ENCODE measurements at regions not wholly inside any gene's neighbourhood (a gene's known extent, or its start where the extent isn't known, plus 50 kb on each side); places are given as distances from the start of the nearest gene placed in this dataset.
"Not testable (repeated sequence)": the region's sequence is repeated elsewhere in the genome, so short reads cannot be mapped to it uniquely, and the experiment has no call there.

- Histone ChIP-seq H3K27me3 (ENCODE audit: control insufficient read depth, insufficient read depth, low read length) (no peaks in the 10 kb centered on the region), H3K9me3 (replicated peaks; ENCODE audit: control insufficient read depth, low read depth, low read length) (peaks cover 3% of the 10 kb centered on the region), H3K4me3 (ENCODE audit: low read length) (no peak overlapping the region), H3K27ac (ENCODE audit: low read length) (no peak overlapping the region), H3K4me1 (ENCODE audit: control insufficient read depth, insufficient read depth, low read length) (no peaks in the 10 kb centered on the region), H3K36me3 (ENCODE audit: control insufficient read depth, insufficient read depth, low read length) (no peaks in the 10 kb centered on the region)
- peak; percentile 65 for DNase-seq
- WGBS (ENCODE audit: insufficient coverage) = 46% methylated on average over 3 of the region's 4 CpGs
These were observed 1164.0 kb upstream of the CELF2 start for GRCh38 chr10:9853405-9854355.

- not testable (repeated sequence) for H3K4me3 ChIP-seq (ENCODE audit: low read length); DNase-seq; H3K27me3 ChIP-seq (ENCODE audit: control insufficient read depth, insufficient read depth, low read length); H3K4me1 ChIP-seq (ENCODE audit: control insufficient read depth, insufficient read depth, low read length); H3K9me3 ChIP-seq (replicated peaks; ENCODE audit: control insufficient read depth, low read depth, low read length); H3K36me3 ChIP-seq (ENCODE audit: control insufficient read depth, insufficient read depth, low read length); H3K27ac ChIP-seq (ENCODE audit: low read length)
- 90% methylated on average over 8 of the region's 22 CpGs for WGBS (ENCODE audit: insufficient coverage)
These were observed 1162.2 kb upstream of the CELF2 start for GRCh38 chr10:9855451-9855850.

- Histone ChIP-seq H3K27ac (ENCODE audit: low read length) (no peak overlapping the region), H3K9me3 (replicated peaks; ENCODE audit: control insufficient read depth, low read depth, low read length) (no peaks in the 10 kb centered on the region), H3K4me3 (ENCODE audit: low read length) (no peak overlapping the region), H3K36me3 (ENCODE audit: control insufficient read depth, insufficient read depth, low read length) (no peaks in the 10 kb centered on the region), H3K27me3 (ENCODE audit: control insufficient read depth, insufficient read depth, low read length) (no peaks in the 10 kb centered on the region), H3K4me1 (ENCODE audit: control insufficient read depth, insufficient read depth, low read length) (no peaks in the 10 kb centered on the region)
- DNase-seq = no peak
These were observed 1158.9 kb upstream of the CELF2 start for GRCh38 chr10:9858816-9859215.

GRCh38 chr10:9860045-9860444 lies 1157.6 kb upstream of the CELF2 start:
- no peak overlapping the region for H3K27ac ChIP-seq (ENCODE audit: low read length)
- DNase-seq = no peak
- H3K36me3 ChIP-seq (ENCODE audit: control insufficient read depth, insufficient read depth, low read length) = no peaks in the 10 kb centered on the region
- H3K9me3 ChIP-seq (replicated peaks; ENCODE audit: control insufficient read depth, low read depth, low read length) = no peaks in the 10 kb centered on the region
- no peaks in the 10 kb centered on the region for H3K4me1 ChIP-seq (ENCODE audit: control insufficient read depth, insufficient read depth, low read length)
- no peaks in the 10 kb centered on the region for H3K27me3 ChIP-seq (ENCODE audit: control insufficient read depth, insufficient read depth, low read length)
- no peak overlapping the region for H3K4me3 ChIP-seq (ENCODE audit: low read length)

- DNase-seq = no peak
- H3K27me3 ChIP-seq (ENCODE audit: control insufficient read depth, insufficient read depth, low read length) = no peaks in the 10 kb centered on the region
- WGBS (ENCODE audit: insufficient coverage) = 97% methylated on average over 4 of the region's 9 CpGs
- no peak overlapping the region for H3K27ac ChIP-seq (ENCODE audit: low read length)
- H3K4me1 ChIP-seq (ENCODE audit: control insufficient read depth, insufficient read depth, low read length) = no peaks in the 10 kb centered on the region
- no peaks in the 10 kb centered on the region for H3K36me3 ChIP-seq (ENCODE audit: control insufficient read depth, insufficient read depth, low read length)
- no peak overlapping the region for H3K4me3 ChIP-seq (ENCODE audit: low read length)
- no peaks in the 10 kb centered on the region for H3K9me3 ChIP-seq (replicated peaks; ENCODE audit: control insufficient read depth, low read depth, low read length)
These were observed 1154.0 kb upstream of the CELF2 start for GRCh38 chr10:9863559-9864121.

GRCh38 chr10:9868499-9868898 lies 1149.2 kb upstream of the CELF2 start:
- no peak for DNase-seq

GRCh38 chr10:9869205-9869604 lies 1148.5 kb upstream of the CELF2 start:
- H3K4me3 ChIP-seq (ENCODE audit: low read length) = no peak overlapping the region
- no peak overlapping the region for H3K27ac ChIP-seq (ENCODE audit: low read length)
- no peaks in the 10 kb centered on the region for H3K36me3 ChIP-seq (ENCODE audit: control insufficient read depth, insufficient read depth, low read length)
- H3K4me1 ChIP-seq (ENCODE audit: control insufficient read depth, insufficient read depth, low read length) = no peaks in the 10 kb centered on the region
- DNase-seq = no peak
- 30% methylated on average over 1 of the region's 2 CpGs for WGBS (ENCODE audit: insufficient coverage)
- no peaks in the 10 kb centered on the region for H3K9me3 ChIP-seq (replicated peaks; ENCODE audit: control insufficient read depth, low read depth, low read length)
- no peaks in the 10 kb centered on the region for H3K27me3 ChIP-seq (ENCODE audit: control insufficient read depth, insufficient read depth, low read length)

More at GRCh38 chr10:9868499-9868898, 1149.2 kb upstream of the CELF2 start:
- no peaks in the 10 kb centered on the region for H3K27me3 ChIP-seq (ENCODE audit: control insufficient read depth, insufficient read depth, low read length)
- H3K9me3 ChIP-seq (replicated peaks; ENCODE audit: control insufficient read depth, low read depth, low read length) = no peaks in the 10 kb centered on the region
- H3K4me1 ChIP-seq (ENCODE audit: control insufficient read depth, insufficient read depth, low read length) = no peaks in the 10 kb centered on the region
- WGBS (ENCODE audit: insufficient coverage) = 60% methylated on average over 1 of the region's 2 CpGs
- H3K4me3 ChIP-seq (ENCODE audit: low read length) = no peak overlapping the region
- no peaks in the 10 kb centered on the region for H3K36me3 ChIP-seq (ENCODE audit: control insufficient read depth, insufficient read depth, low read length)
- H3K27ac ChIP-seq (ENCODE audit: low read length) = no peak overlapping the region

- no CpG with 5 or more reads among the region's 5 CpGs for WGBS (ENCODE audit: insufficient coverage)
These were observed 1148.0 kb upstream of the CELF2 start for GRCh38 chr10:9869606-9870176.

GRCh38 chr10:9875353-9875752 lies 1142.3 kb upstream of the CELF2 start:
- Histone ChIP-seq H3K27ac (ENCODE audit: low read length) (no peak overlapping the region), H3K9me3 (replicated peaks; ENCODE audit: control insufficient read depth, low read depth, low read length) (peaks cover 3% of the 10 kb centered on the region), H3K36me3 (ENCODE audit: control insufficient read depth, insufficient read depth, low read length) (no peaks in the 10 kb centered on the region), H3K4me3 (ENCODE audit: low read length) (no peak overlapping the region), H3K4me1 (ENCODE audit: control insufficient read depth, insufficient read depth, low read length) (no peaks in the 10 kb centered on the region), H3K27me3 (ENCODE audit: control insufficient read depth, insufficient read depth, low read length) (no peaks in the 10 kb centered on the region)
- DNase-seq = no peak
- 81% methylated on average over 4 of the region's 5 CpGs for WGBS (ENCODE audit: insufficient coverage)

More at GRCh38 chr10:9869606-9870176, 1148.0 kb upstream of the CELF2 start:
- no peaks in the 10 kb centered on the region for H3K36me3 ChIP-seq (ENCODE audit: control insufficient read depth, insufficient read depth, low read length)
- H3K27ac ChIP-seq (ENCODE audit: low read length) = no peak overlapping the region
- no peaks in the 10 kb centered on the region for H3K27me3 ChIP-seq (ENCODE audit: control insufficient read depth, insufficient read depth, low read length)
- H3K9me3 ChIP-seq (replicated peaks; ENCODE audit: control insufficient read depth, low read depth, low read length) = no peaks in the 10 kb centered on the region
- H3K4me1 ChIP-seq (ENCODE audit: control insufficient read depth, insufficient read depth, low read length) = no peaks in the 10 kb centered on the region
- no peak overlapping the region for H3K4me3 ChIP-seq (ENCODE audit: low read length)
- no peak for DNase-seq

GRCh38 chr10:9877978-9878377 lies 1139.7 kb upstream of the CELF2 start:
- WGBS (ENCODE audit: insufficient coverage) = 91% methylated on average over 9 of the region's 12 CpGs
- no peak for DNase-seq
- Histone ChIP-seq H3K36me3 (ENCODE audit: control insufficient read depth, insufficient read depth, low read length) (no peaks in the 10 kb centered on the region), H3K27me3 (ENCODE audit: control insufficient read depth, insufficient read depth, low read length) (no peaks in the 10 kb centered on the region), H3K4me1 (ENCODE audit: control insufficient read depth, insufficient read depth, low read length) (no peaks in the 10 kb centered on the region), H3K27ac (ENCODE audit: low read length) (no peak overlapping the region), H3K4me3 (ENCODE audit: low read length) (no peak overlapping the region), H3K9me3 (replicated peaks; ENCODE audit: control insufficient read depth, low read depth, low read length) (peaks cover 3% of the 10 kb centered on the region)
